Right kidney (tissue), 1 donor: ENCODE measurements at regions not wholly inside any gene's neighbourhood (a gene's known extent, or its start where the extent isn't known, plus 50 kb on each side); places are given as distances from the start of the nearest gene placed in this dataset.
"Not testable (repeated sequence)": the region's sequence is repeated elsewhere in the genome, so short reads cannot be mapped to it uniquely, and the experiment has no call there.

ENCODE experiments used
- DNase-seq: peaks from one replicate; pipeline ENCODE4 v3.0.0-alpha.2; 2016

- DNase-seq = no peak
Observed at GRCh38 chr2:167678158-167678557, 569.2 kb downstream of the STK39 start.

DNA sequence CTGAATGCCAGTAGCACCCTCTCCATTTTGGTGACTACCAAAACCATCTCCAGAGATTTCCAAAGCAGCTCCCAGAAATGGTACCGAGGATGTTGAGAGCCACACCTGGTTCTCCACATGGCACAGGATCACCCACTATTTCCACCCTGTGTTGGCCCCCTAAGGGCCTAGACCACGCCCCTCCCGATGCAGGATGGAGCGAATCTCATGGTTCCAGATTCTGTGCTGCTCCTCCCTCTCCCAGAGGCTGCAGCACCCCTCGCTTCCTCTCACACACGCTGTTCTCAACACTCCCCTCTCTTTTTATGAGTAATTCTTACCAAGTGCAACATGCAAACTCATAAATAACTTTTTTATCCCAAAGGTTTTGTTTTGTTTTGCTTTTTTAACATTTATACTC is 571.5 kb downstream of the STK39 start:
- no peak for DNase-seq

DNA sequence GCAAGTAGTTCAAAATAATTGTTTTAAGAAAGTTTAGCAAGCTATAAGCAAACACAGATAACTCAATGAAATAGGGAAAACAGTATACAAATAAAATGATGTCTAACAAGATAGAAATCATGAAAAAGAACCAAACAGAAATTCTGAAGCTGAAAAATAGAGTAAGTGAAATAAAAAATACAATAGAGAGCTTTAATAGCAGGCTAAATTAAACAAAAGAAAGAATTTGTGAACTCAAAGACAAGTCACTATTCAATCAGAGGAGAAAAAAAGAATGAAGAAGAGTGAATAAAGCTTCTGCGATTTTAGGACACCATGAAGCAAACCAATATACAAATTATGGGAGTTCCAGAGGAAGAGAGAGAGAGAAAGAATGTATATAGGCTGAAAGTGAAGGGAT is 576.8 kb downstream of the STK39 start:
- no peak for DNase-seq

- DNase-seq = no peak
Observed at GRCh38 chr2:167653131-167653530, 594.3 kb downstream of the STK39 start.

GRCh38 chr2:167652401-167652800 is 595.0 kb downstream of the STK39 start:
- DNase-seq = no peak

GRCh38 chr2:167651406-167652151 is 595.8 kb downstream of the STK39 start:
- no peak for DNase-seq

DNA sequence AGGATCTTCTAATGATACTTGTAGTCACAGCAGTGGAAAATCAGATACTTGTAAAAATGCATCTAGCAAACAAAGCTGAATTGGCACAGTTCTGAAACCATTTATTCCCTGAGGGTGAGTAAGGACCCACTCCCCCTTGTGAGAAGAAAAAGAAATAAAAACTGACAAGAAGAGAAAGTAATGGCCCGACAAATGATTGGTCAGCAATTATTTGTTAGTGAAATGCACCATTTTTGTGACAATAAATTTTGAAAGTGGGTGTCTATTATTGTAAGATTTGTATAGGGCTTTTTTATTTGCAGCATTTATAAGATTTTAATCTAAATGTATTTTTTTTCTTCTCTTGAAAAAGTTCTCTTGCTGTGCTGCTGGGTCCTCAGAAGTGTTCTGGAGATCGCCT is 600.8 kb downstream of the STK39 start:
- no peak for DNase-seq

DNA sequence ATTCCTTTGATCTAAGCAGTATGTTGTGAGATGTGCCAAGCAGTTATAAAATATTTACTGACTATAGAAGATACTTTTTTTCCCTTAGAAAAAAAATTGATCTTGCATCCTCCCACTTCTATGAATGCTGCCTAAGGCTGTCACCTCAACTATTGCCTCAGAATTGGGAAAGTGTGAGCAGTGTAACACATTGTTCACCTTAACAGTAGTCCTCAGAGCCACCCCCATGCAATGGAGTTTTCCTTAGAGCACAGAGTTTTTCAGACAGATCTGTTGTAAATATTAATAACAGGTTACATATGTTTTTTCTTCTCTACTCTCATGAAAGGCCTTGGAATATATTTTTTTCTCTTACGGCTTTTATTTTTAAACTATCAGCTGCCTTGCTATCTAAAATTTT is 607.3 kb downstream of the STK39 start:
- DNase-seq = no peak

DNA sequence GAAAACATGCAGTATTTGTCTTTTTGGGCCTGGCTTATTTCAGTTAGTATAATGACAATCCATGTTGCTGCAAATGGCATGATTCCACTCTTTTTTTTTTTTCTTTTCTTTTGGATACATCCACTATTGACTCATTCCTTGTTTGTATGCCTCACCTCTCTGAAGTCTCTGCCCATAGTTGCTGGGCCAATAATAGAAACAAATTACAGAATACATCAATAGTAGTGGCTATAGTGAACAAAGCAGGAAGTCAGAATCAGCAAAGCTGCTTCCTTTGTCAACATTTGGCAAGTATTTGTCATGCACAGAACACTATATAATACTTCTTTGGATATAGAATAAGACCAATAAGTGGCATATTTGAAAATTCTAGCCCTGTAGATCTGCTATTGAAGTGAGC is 609.7 kb downstream of the STK39 start:
- no peak for DNase-seq

DNA sequence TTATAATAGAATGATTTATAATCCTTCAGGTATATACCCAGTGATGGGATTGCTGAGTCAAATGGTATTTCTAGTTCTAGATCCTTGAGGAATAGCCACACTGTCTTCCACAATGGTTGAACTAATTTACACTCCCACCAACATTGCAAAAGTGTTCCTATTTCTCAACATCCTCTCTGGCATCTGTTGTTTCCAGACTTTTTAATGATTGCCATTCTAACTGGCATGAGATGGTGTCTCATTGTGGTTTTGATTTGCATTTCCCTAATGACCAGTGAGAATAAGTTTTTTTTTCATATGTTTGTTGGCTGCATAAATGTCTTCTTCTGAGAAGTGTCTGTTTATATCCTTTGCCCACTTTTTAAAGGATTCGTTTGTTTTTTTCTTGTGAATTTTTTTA is 615.1 kb downstream of the STK39 start:
- DNase-seq = not testable (repeated sequence)

DNA sequence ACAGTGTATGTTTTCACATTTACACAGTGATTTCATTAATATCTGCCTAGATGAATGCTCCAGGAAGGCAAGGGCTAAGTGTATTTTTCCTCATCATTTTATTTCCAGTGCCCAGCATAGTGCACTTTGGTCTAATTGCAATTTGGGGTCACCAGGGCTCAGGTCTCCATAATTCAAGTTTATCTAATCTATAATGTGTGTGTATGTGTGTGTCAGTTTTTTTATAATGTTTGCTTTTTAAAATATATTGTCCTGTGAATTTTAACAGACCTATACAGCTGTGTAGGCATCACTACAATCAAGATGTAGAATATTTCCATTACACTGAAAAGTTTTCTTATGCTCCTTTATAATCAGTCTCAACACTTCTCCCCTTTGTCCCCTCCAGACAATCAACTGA is 620.4 kb downstream of the STK39 start:
- no peak for DNase-seq

GRCh38 chr2:167626301-167626700 is 621.1 kb downstream of the STK39 start:
- DNase-seq = no peak

- DNase-seq = no peak
Observed at GRCh38 chr2:167616997-167617396, 630.4 kb downstream of the STK39 start.

DNA sequence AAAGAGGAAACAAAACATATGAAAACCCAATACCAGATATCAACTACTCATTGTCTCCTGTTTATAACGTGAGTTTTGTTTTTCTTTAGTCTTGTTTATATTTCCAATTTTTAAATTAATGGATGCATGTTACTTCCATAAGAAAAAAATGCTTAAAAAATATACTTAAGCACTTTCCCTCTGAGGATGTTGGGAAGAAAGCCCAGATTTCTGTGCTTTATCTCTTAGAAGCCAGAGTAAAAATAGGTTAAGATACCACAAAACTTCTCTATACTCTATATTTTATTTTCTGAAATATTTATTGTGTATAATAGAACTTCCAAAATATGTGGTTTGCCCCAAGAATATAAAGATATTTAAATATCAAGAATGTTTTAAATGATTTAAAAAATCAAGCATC is 633.9 kb downstream of the STK39 start:
- no peak for DNase-seq

- no peak for DNase-seq
Observed at GRCh38 chr2:167608487-167608886, 638.9 kb downstream of the STK39 start.

DNA sequence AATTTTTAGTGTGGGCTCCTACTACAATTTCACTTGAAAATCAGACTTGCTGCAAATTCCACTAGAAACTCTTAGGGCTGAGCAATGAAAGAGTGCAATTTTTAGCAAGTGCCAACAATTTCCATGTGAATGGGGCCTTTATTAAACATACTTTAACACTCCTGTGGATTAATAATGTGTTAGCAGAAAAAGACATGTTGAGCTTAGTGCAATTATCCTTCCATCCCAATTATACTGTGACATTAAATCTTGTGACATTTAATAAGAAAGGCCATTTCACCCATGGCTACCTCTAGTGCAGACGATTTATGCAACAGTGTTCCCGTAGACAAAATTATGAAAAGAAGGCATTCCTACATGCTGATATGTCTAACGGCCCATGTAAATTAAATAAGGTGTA is 639.7 kb downstream of the STK39 start:
- no peak for DNase-seq

- DNase-seq = no peak
Observed at GRCh38 chr2:167607211-167607610, 640.2 kb downstream of the STK39 start.

GRCh38 chr2:167602122-167602521 is 645.3 kb downstream of the STK39 start:
- no peak for DNase-seq

GRCh38 chr2:167599219-167599618 is 648.2 kb downstream of the STK39 start:
- no peak for DNase-seq

GRCh38 chr2:167595839-167596471 is 651.4 kb downstream of the STK39 start:
- DNase-seq = no peak

DNA sequence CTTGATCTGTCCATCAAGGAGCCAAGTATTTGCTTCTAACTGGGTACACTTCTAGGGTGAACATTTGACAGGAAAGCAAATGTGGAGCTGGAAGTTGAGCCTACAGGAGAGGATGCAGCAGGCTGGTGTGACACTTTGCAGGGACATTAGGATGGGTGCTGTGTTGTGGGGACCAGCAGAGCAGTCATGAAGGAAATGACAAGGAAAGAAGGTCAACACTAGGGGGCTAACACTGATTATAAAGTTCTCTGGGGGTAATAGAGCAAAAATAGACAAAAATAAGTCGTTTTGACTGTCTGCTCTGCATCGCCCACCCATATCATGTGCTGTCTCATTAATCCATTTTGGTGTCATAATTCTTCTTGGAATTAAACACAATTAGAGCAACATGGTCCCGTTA is 652.4 kb downstream of the STK39 start:
- no peak for DNase-seq

DNA sequence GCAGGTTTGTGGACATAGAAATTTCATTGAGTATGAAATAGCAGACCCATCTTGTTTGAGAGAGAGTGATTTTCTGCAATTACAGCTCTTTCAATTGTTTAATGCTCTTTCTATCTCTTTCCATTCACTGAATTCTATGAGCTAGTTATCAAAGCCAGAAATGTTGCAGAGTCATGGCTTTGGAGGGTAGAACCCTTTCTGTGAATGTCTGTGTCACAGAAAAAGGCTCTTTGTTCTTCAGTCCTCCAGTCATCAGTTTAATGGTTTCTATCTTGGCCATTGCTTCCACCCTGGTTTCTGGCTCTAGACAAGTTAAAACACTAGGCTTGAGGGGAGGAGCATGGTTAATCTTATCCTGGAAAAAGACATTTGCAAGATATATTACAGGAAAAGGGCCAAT is 655.0 kb downstream of the STK39 start:
- DNase-seq = no peak

DNA sequence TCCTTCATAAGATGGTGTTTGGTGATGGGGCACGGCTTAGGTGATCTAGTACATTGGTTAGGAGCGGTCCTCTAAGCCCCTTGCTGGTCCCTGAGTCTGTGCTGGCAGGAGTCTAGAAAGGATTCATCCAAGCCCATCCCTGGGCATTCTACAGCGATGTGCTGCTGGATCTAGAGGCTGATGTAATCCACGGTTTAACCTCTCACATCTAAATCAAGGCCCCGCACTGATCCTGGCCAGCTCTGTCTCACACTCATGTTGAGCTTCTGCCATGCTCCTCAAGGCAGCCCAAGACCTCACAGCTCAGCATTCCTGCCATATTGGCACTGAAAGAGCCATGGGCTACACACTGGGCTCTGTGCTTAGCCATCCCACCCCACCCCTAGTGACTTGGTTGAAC is 664.8 kb downstream of the STK39 start:
- DNase-seq = no peak

- DNase-seq = no peak
Observed at GRCh38 chr2:167581961-167582574, 665.3 kb downstream of the STK39 start.
